DMS153 (cell line): ENCODE measurements at regions not wholly inside any gene's neighbourhood (a gene's known extent, or its start where the extent isn't known, plus 50 kb on each side); places are given as distances from the start of the nearest gene placed in this dataset.
"Not testable (repeated sequence)": the region's sequence is repeated elsewhere in the genome, so short reads cannot be mapped to it uniquely, and the experiment has no call there.

Experiments
- DNase-seq: peaks from one replicate; lab custom pipeline; 2025; lab: John Stamatoyannopoulos, UW

- DNase-seq = no peak
Measured at GRCh38 chr18:22700920-22701319, 232.2 kb upstream of the RBBP8 start.

DNA sequence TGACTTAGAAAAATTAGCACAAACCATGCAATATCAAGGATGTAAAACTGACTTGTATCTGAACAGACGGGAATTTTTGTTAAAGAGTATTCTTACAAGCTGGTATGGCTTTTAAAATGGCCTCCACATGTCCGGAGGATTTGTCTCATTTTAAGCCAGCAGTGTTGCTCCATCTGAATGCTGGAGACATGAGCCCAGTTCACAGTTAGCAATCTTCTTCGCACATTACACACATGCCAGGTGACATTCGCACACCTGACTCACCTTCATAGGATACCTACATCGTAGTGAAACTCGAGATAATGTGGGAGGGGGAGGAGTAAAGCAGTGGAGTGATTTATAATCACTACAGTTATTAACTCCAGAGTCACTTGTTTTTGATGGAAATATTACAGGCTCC lies 231.8 kb upstream of the RBBP8 start:
- DNase-seq = no peak

- no peak for DNase-seq
Measured at GRCh38 chr18:22701795-22702194, 231.3 kb upstream of the RBBP8 start.

DNA sequence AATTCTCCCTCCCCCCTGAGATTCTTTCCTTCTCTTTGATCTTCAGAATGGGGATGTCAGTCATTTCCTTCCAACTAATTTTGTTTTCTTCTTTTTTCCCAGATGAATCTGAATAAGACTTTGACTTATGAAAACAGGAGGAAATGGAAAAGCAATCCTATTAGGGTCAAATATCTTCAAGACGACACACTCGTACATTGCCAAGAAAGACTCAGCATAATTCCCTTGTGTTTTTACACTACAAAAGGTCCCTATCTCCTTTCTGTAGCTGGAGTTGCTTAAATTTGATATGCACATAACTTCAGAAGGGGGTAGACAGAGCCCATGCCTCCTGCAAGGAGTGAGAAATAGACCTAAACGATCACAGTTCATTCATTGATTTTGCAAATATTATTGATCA lies 230.3 kb upstream of the RBBP8 start:
- no peak for DNase-seq

- peak; percentile 35 for DNase-seq
Measured at GRCh38 chr18:22703883-22704585, 229.1 kb upstream of the RBBP8 start.

GRCh38 chr18:22704586-22704918 lies 228.6 kb upstream of the RBBP8 start:
- no peak for DNase-seq

GRCh38 chr18:22705328-22705727 lies 227.8 kb upstream of the RBBP8 start:
- no peak for DNase-seq

DNA sequence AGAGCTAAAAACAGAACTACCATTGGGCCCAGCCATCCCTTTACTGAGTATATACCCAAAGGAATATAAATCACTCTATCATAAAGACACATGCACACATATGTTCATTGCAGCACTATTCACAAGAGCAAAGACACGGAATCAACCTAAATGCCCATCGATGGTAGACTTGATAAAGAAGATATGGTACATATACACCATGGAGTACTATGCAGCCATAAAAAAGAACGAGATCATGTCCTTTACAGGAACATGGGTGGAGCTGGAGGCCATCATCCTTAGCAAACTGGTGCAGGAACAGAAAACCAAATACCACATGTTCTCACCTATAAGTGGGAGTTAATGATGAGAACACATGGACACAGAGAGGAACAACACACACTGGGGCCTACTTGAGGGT lies 227.1 kb upstream of the RBBP8 start:
- DNase-seq = not testable (repeated sequence)

DNA sequence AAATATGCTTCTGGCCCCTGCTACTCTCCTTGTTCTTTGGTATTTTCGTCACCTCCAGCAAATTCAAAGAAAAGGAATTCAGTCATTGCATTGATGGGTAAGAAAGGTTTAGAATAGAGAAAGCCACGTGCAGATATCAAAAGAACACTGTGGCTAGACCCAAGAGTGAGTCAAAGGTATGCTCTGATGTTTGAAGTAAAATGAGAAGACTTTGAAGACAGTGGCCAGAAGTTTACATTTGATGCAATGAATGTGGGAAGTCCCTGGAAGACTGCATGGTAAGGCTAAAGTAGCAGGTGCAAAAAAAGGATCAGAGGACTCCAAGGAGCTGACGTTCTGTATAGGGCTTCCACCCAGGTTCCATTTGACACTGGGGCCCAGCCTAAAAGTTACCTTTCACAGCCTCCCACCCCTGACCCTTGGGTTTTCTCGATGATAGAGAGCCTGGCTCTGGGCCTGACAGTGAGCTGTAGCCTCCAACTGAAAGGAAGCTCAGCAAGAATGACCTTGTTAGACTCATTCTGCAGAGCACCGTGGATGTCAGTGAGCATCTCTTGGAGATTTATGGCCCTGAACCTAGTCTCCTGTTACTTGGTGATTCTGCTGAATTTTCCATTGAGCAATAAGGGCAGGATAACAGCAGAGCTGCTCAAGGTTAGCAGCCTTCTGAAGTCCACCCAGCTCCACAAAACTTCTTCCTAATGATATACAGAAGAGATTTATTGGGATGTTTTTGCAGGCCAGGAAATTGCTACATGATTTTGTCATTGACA lies 223.7 kb upstream of the RBBP8 start:
- DNase-seq = no peak

- DNase-seq = no peak
Measured at GRCh38 chr18:22710673-22711191, 222.4 kb upstream of the RBBP8 start.

DNA sequence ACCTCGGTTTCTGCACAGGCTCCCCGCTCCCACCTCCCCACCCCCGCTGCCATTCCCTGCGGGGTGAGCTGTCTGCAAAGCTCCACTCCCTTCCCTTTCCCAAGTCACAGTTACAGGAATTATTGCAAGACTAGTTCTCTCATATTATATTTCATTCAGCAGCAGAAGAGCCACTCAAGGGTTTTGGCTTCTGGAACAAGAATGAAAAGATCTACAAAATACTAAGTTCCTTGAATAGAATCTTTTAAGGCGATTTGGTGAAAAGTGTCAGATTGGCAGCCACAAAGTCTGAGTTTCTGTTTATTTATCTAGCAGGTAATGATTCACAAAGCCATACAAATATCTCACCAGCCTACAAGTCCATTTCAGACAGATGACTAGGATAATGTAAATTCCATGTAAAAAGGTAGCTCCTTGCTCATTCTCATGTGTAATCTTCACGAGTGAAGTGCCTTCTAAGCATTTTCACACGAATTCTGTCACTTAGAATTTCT lies 221.9 kb upstream of the RBBP8 start:
- no peak for DNase-seq

- DNase-seq = no peak
Measured at GRCh38 chr18:22713511-22713910, 219.6 kb upstream of the RBBP8 start.

GRCh38 chr18:22717536-22717935 lies 215.6 kb upstream of the RBBP8 start:
- DNase-seq = not testable (repeated sequence)

DNA sequence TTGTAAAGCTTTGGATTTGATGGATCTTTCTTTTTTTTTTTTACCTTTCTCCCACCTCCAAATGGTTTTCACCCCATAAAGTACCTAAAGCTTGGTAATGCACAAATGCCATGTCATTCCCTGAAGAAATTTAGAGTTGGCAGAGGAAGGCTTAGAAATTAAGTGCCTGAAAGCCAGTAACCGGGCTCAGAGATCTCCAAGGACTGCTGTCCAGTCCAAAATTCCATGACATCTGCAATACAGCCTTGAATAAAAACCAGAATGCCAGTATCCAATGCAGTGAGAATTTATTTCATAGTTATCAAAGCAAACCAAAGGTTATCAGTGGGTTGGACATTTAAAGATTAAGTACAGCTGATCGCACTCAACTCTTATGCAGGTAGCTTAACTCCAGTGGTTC lies 209.9 kb upstream of the RBBP8 start:
- DNase-seq = no peak

- no peak for DNase-seq
Measured at GRCh38 chr18:22723773-22724172, 209.4 kb upstream of the RBBP8 start.

- no peak for DNase-seq
Measured at GRCh38 chr18:22726469-22726868, 206.7 kb upstream of the RBBP8 start.

- DNase-seq = no peak
Measured at GRCh38 chr18:22728016-22728415, 205.1 kb upstream of the RBBP8 start.

DNA sequence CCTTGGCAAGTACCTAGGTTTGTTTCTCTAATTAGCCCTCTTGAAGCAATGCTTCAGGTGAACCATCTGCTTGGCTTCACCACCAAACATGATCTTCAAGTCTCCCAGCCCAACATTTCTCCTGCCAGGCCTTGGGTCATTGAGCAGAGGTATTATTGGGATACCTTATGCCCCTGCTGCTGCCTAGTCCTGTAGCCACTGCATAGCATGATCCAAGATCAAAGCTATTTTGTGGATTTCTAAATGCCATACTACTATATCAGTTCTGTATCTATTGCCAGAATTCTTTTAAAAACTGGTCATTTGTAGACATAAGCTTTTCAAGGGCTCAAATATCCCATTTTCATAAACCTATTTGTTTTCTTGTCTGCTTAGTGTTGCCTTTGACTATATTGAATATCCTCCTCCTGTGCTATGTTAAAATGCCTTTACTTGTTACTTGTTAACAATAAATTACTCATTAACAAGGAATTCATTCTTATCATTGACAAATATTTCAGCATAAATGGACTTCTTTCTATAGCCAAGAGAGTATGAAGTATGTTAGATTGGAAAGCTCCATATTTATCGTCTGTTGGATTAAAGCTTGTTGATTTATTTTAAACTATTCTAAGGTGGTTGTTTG lies 204.5 kb upstream of the RBBP8 start:
- no peak for DNase-seq

GRCh38 chr18:22731398-22731797 lies 201.7 kb upstream of the RBBP8 start:
- no peak for DNase-seq

- no peak for DNase-seq
Measured at GRCh38 chr18:22734105-22734661, 198.9 kb upstream of the RBBP8 start.

- no peak for DNase-seq
Measured at GRCh38 chr18:22734791-22735627, 198.1 kb upstream of the RBBP8 start.

DNA sequence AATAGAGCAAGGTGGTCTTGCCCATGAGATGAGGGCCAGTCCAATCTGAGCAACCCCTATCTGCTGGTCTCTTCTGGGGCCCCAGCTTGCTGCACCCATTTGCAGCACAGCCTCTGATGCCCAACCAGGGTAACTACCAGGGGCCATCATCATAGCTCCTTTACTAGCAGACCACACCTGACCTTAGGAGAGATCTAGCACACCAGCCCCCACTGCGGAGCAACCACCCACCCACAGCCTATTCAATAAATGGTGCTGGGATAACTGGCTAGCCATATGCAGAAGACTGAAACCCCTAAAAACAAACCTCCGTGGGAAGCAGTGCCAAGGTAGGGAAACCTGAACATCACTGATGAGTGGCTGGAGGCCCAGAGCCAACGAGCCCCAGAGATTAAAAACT lies 196.1 kb upstream of the RBBP8 start:
- DNase-seq = no peak
